ENCODE measurements at regions not wholly inside any gene's neighbourhood (a gene's known extent, or its start where the extent isn't known, plus 50 kb on each side); places are given as distances from the start of the nearest gene placed in this dataset.

DNA sequence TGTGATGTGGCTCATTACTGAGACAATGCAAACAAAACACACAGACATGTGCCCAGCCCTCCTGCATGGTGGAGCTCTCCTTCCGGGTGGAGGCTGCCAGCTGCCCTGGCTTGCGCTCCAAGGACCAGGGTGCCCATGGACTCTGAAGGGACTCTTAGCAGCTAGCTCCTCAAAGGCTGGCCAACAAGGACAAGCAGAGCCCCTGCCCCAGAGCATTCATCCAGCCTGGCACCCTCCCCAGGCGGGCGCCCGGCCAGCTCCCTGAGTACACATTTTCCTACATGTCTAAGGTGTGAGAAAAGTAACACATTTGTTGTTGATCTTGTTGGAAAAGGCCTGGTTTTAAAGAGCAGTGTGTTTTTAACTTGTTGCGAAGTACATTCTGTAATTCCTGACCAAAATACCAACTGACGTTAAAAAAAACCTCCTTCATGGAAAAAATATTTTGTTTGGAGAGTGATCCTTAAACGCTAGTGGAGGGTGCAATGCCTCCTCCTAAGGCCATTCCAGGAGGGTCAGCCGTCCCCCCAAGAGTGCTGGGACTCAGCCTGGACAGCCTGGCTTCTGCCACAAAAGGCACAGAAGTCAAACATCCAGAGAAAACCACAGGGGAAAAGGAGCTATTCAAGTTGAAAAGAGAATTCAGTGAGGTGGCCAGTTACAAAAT lies 86.9 kb downstream of the KLF15 start:
- ChIA-PET CTCF (interaction anchor here (1.8 kb wide), 1 partner anchor 14 kb away, joined by 5 read pairs; no protein-coding TSS in a partner anchor), POLR2A (no interaction called here)
- no peak for TF ChIP-seq GATA3 (IDR thresholded peaks at IDR 0.05; ENCODE audit: borderline replicate concordance)
- no peak for TF ChIP-seq NR3C1 (IDR thresholded peaks at IDR 0.05)
- no peak for TF ChIP-seq PHF8 (IDR thresholded peaks at IDR 0.05; ENCODE audit: borderline replicate concordance, low read depth)
- TF ChIP-seq, protein P1, sequence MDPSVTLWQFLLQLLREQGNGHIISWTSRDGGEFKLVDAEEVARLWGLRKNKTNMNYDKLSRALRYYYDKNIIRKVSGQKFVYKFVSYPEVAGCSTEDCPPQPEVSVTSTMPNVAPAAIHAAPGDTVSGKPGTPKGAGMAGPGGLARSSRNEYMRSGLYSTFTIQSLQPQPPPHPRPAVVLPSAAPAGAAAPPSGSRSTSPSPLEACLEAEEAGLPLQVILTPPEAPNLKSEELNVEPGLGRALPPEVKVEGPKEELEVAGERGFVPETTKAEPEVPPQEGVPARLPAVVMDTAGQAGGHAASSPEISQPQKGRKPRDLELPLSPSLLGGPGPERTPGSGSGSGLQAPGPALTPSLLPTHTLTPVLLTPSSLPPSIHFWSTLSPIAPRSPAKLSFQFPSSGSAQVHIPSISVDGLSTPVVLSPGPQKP (IDR thresholded peaks at IDR 0.05; ENCODE audit: low read depth, low read length) = no peak
- TF ChIP-seq POLR2AphosphoS2 (conservative IDR thresholded peaks at IDR 0.05; ENCODE audit: low read length) = no peak
- TF ChIP-seq TP53 (CRISPR knock-in tag; IDR thresholded peaks at IDR 0.05) = no peak
- TF ChIP-seq, protein P2, sequence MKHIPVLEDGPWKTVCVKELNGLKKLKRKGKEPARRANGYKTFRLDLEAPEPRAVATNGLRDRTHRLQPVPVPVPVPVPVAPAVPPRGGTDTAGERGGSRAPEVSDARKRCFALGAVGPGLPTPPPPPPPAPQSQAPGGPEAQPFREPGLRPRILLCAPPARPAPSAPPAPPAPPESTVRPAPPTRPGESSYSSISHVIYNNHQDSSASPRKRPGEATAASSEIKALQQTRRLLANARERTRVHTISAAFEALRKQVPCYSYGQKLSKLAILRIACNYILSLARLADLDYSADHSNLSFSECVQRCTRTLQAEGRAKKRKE (CRISPR knock-in tag; IDR thresholded peaks at IDR 0.05; ENCODE audit: low read depth) = no peak
- no peak for TF ChIP-seq RFX5 (IDR thresholded peaks at IDR 0.05)
- TF ChIP-seq HEYL (CRISPR knock-in tag; IDR thresholded peaks at IDR 0.05) = no peak
- TF ChIP-seq JUNB (IDR thresholded peaks at IDR 0.05) = no peak
- TF ChIP-seq CHD4 (IDR thresholded peaks at IDR 0.05; ENCODE audit: borderline replicate concordance) = no peak
- TF ChIP-seq NPAS2 (CRISPR knock-in tag; IDR thresholded peaks at IDR 0.05; ENCODE audit: borderline replicate concordance) = no peak
- TF ChIP-seq JUN (IDR thresholded peaks at IDR 0.05) = no peak
- no peak for TF ChIP-seq KDM1A (IDR thresholded peaks at IDR 0.05; ENCODE audit: low read depth)
- no peak for TF ChIP-seq CBX8 (IDR thresholded peaks at IDR 0.05)
- TF ChIP-seq, protein P3, sequence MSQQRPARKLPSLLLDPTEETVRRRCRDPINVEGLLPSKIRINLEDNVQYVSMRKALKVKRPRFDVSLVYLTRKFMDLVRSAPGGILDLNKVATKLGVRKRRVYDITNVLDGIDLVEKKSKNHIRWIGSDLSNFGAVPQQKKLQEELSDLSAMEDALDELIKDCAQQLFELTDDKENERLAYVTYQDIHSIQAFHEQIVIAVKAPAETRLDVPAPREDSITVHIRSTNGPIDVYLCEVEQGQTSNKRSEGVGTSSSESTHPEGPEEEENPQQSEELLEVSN (IDR thresholded peaks at IDR 0.05; ENCODE audit: borderline replicate concordance, low read depth) = no peak
- no peak for TF ChIP-seq MAZ (IDR thresholded peaks at IDR 0.05; ENCODE audit: borderline replicate concordance, low read depth, low read length)
- TF ChIP-seq MYC (IDR thresholded peaks at IDR 0.05; ENCODE audit: borderline replicate concordance, low read length) = no peak
- TF ChIP-seq, protein P4, sequence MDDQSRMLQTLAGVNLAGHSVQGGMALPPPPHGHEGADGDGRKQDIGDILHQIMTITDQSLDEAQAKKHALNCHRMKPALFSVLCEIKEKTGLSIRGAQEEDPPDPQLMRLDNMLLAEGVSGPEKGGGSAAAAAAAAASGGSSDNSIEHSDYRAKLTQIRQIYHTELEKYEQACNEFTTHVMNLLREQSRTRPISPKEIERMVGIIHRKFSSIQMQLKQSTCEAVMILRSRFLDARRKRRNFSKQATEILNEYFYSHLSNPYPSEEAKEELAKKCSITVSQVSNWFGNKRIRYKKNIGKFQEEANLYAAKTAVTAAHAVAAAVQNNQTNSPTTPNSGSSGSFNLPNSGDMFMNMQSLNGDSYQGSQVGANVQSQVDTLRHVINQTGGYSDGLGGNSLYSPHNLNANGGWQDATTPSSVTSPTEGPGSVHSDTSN (IDR thresholded peaks at IDR 0.05) = no peak
- no peak for TF ChIP-seq RARB (CRISPR knock-in tag; IDR thresholded peaks at IDR 0.05)
- no peak for DNase-seq (ENCODE audit: low read depth in 1 of 2, low spot score in 1 of 2)
- ATAC-seq = no peak
- Histone ChIP-seq H3K27ac (peak overlapping the region in 1 of 2 experiments; percentile 63; a peak in 3 of 6 replicates), H3K4me1 (peaks cover 23% of the 10 kb centered on the region), H3K4me3 (no peak overlapping the region), H3K9me3 (no peaks in the 10 kb centered on the region), H3K4me2 (no peak overlapping the region)
- FAIRE-seq = no peak
- 76% methylated on average over 8 of the region's 9 CpGs for WGBS (ENCODE audit: missing lambda C conversion rate)

DNA sequence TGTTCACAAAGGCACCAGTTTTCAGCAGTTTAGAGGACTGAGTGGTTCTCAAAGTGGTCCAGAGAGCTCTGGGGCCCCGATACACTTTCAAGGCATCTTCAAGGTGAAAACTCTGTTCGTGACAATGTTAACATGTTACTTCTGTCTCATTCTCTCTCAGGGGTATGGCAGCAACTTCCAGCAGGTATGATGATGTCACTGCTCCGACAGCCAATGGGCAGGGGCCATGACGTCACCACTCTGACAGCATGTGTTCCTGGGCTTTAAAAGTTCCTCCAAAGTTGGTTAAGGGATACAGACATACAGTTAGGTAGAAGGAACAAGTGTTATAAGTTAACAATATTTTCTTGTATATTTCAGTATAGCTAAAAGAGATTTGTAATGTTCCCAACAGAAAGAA lies 87.9 kb downstream of the KLF15 start:
- Histone ChIP-seq H3K4me2 (no peak overlapping the region), H3K4me3 (no peak overlapping the region), H3K9me3 (no peaks in the 10 kb centered on the region), H3K27ac (peak overlapping the region in 1 of 2 experiments; percentile 27; a peak in 1 of 6 replicates), H3K4me1 (peaks cover 23% of the 10 kb centered on the region)
- DNase-seq (ENCODE audit: low read depth in 1 of 2, low spot score in 1 of 2) (peak in 1 of 2 experiments; percentile 15), FAIRE-seq (no peak), ATAC-seq (no peak)
- no peak for TF ChIP-seq PHF8 (IDR thresholded peaks at IDR 0.05; ENCODE audit: borderline replicate concordance, low read depth)
- no peak for TF ChIP-seq MAFK (IDR thresholded peaks at IDR 0.05; ENCODE audit: partially characterized antibody)
- no peak for TF ChIP-seq HOXB13 (CRISPR knock-in tag; IDR thresholded peaks at IDR 0.05; ENCODE audit: low read depth)
- no peak for TF ChIP-seq RFX5 (IDR thresholded peaks at IDR 0.05)
- no peak for TF ChIP-seq JUN (IDR thresholded peaks at IDR 0.05)
- ChIA-PET POLR2A (no interaction called here), CTCF (interaction anchor here (1.1 kb wide), 1 partner anchor 120 kb away, joined by 4 read pairs; no protein-coding TSS in a partner anchor)
- WGBS (ENCODE audit: missing lambda C conversion rate) = 88% methylated on average over 4 of the region's 4 CpGs
